ENCODE measurements at regions not wholly inside any gene's neighbourhood (a gene's known extent, or its start where the extent isn't known, plus 50 kb on each side); places are given as distances from the start of the nearest gene placed in this dataset.

DNA sequence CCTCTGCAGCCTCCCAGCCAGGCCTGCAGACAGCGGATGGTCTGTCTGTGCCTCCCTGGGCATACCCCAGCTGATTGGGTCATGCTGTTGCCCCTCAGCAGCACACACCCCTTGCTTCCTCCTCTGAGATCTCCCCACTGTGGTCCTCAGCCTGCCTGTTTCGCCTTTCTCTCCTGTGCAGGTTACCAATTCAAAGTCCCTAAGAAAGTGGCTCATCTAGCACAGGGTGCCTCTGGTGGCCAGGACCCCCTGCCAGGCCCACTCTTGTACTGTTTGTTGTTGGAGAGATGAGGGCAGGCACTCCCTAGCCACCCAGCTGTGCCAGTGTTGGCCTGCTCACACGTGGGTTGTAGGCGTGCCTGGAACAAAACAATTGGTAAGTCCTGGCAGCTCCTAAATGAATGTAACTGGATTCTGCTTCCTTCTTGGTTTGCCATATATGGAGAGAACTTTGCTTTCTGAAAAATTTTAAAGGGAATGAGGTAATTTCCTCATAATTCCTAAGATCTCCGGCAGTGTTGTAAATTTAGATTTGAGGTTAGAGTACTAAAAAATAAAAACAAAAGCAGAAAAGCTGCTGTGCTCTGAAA is 213.2 kb upstream of the IL12A start:
- no peak for DNase-seq

DNA sequence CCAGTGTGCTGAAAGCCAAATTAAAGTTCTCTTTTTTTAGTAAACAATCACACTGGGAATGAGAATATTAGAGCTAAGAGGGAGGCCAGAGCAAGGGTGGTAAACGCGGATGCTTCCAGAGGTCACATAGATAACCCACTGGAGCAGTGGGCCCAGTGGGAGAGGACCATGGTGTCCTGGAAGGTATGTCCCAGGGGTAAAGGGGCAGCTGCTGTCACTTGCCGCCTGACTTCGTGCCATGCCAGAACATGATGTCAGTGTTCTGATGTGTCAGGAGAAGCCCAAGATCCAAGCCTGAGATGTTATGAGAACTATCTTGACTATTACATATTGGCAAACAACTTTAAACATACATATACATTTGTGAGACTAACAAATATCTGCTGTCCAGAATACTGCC is 211.9 kb upstream of the IL12A start:
- DNase-seq: no peak

DNA sequence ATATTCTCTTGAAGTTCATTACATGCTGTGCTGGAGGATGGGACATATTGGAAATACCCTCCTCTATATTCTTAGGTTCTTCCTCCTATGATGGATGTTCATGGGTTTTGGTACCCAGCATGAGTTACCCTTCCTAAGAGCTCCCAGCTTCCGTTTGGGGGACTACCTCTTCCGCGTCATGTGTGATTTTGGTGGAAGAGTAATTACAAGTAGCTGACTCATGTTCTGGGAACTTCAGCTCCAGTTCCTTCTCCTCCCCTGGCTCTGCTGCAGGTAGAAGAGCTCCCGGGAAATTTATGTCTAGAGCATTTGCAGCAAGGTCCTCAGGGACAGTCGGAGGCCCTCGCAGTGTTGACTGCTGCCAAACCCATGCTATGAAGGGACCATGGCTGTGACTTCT is 208.8 kb upstream of the IL12A start:
- DNase-seq: no peak

GRCh38 chr3:159781867-159782266 is 206.8 kb upstream of the IL12A start:
- DNase-seq: no peak

- DNase-seq: no peak
Observed at GRCh38 chr3:159782724-159783421, 205.8 kb upstream of the IL12A start.

DNA sequence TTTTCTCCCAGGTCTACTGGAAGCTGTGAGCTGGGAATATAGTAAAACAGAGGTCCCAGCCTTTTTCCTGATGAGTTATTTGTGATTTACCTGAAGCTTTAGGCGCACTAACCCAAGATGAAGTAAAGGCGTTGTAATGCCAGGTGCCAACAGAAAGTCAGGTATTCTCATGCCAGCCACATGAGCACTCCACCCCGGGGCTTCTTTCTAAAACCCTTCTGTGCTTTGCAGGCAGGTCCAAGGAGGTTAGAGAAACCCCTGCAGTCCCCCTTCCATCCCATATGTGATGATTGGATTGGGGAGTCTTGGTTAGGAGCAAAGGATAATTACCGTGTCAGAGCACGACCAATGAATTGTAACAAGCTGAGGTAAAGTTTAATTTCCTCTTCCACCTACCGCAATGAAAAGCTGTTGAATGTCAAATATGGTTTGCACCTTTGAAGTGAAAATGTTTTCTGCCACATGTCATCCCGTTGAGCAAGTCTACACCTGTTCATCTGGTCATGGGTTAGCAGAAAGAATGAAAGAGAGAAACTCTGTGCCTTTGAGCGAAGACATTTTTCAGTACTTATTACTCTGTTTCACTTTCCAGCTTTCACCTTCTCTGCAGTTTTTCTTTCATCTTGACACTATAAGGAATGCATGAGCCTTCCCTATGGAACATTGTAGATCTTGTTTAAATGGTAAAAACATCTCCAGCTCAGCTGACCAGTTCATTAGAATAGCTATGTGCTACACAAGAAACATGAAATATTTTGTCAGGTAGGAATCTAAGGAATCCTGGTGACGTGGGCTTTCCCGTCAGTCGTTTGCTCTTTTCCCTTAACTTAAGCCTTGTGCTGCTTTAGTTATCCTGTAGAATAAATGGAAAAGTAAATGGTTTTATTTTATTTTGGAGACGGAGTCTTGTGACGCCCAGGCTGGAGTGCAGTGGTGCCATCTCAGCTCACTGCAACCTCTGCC is 204.6 kb upstream of the IL12A start:
- DNase-seq: no peak

GRCh38 chr3:159785273-159785708 is 203.3 kb upstream of the IL12A start:
- no peak for DNase-seq

DNA sequence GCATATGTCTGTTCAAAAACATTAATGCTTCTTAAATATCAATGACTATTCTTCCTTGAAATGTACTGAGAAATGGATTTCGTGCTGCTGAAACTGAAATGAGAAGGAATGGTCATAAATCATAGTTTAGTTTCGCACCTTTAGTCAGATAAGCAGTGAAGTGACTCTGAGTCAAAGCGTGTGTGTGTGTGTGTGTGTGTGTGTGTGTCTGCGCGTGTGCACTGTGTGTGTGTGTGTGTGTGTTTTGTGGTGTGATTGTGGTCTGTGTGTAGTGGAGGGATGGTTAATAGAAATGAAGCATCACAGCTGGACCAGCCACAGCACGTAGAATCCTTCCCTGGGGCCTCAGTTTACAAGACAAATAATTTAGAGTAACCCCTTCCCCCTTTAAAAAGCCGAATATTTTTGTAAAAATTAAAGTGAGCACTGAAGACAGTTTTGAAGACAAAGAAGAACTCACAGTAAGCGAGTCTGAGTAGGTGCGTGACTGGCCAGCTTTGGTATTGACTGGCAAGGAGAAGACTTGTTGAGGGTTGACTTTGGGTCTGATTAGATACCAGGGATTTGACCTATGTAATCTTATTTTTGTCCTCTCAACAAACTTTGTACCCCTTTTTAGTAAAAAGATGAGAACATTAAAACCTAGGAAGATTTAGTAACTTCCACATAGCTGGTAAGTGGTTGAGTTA is 202.0 kb upstream of the IL12A start:
- no peak for DNase-seq

GRCh38 chr3:159787178-159787574 is 201.5 kb upstream of the IL12A start:
- no peak for DNase-seq

DNA sequence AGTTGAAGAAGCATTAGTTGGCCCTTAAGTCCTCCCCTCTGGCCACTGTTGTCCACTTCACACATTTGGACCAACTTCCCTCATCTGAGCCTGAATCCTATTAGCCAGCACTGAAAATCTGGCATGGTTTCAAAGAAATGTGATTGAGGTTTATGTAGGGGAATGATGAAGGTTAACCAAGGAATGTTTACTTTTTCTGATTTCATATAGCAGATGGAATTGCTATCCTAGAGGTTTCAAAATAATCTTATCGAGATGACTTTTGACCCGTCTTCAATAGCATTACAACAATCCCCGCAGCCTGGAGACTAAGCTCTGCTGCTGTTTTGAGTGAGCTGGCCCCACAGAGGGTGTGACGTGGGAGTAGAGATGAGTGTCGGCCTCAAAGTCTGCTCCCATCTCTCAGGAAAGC is 200.8 kb upstream of the IL12A start:
- DNase-seq: no peak

DNA sequence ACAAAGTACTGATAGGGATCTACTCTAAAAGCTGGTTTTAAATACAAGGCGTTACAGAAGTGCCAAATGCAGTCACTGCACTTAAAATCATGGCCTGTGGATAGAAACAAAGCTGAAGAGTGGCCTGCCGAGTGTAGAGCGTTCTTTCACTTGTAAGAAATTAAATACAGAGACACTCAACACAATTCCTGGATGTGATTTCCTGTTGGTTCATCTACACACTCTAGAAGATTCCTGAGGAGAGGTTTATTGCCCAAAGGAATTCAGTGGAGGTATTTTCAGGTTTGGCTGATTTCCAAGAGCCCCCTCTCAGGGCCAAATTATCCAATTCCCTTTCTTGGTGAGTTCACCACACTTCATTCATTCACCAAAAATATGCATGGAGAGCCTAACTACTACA is 200.3 kb upstream of the IL12A start:
- no peak for DNase-seq

GRCh38 chr3:159789017-159789416 is 199.6 kb upstream of the IL12A start:
- no peak for DNase-seq

DNA sequence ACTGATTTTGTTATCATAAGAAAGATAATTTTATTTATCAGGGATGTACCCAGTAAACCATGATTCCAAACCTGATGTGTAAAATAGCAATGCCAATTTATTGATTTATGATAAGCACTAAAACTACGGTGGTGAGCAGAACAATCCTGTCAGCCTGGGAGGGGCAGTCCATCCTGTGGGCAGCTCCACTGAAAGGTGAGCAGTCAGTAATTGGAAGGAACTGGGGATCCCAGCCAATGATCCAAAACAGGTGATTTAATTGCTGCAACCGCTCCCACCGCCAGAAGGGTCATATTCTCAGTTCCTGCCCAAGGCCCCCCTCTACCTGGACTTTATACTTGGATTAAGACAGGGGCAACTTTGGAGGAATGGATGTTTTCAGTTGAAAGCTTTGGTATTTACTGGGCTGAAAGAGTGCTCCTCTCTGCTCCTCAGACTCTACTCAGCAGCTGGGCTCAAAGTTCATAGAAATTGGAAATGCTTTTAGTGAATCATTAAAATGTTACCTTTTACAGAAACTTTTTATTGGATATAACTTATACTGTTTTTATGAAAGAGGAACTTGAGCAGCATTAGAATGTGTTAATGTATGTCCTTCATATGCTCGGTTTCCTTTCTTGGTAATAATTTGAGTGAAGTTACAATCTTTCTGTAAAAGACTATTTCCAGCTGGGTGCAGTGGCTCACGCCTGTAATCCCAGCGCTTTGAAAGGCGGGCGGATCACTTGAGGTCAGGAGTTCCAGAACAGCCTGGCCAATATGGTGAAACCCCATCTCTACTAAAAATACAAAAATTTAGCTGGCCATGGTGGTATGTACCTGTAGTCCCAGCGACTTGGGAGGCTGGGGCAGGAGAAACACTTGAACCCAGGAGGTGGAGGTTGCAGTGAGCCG is 198.6 kb upstream of the IL12A start:
- DNase-seq: no peak

GRCh38 chr3:159791336-159791735 is 197.3 kb upstream of the IL12A start:
- DNase-seq: no peak

- DNase-seq: no peak
Observed at GRCh38 chr3:159792070-159792469, 196.6 kb upstream of the IL12A start.

GRCh38 chr3:159795042-159795441 is 193.6 kb upstream of the IL12A start:
- no peak for DNase-seq

DNA sequence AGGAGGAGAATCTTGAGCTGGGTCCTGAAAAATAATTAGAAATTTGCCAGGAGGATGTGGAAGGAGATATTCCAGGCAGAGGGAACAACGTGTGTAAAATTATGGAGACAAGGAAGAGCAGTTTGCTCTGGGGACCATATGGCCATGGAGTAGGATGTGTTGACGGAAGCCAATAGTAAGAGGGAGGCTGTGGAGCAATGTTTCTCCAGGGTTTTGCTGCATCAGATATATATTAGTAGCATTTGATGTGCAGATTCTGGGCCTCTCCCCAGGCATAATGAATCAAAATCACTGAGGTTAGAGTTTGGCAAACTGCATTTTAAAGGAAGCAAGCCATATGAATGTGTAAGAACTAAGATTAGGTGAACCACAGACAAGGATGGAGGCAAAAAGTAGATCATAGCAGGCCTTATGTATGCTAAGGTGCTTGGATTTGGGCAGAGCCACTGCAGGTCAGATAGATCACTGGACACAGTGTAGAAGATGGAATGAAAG is 192.9 kb upstream of the IL12A start:
- no peak for DNase-seq

DNA sequence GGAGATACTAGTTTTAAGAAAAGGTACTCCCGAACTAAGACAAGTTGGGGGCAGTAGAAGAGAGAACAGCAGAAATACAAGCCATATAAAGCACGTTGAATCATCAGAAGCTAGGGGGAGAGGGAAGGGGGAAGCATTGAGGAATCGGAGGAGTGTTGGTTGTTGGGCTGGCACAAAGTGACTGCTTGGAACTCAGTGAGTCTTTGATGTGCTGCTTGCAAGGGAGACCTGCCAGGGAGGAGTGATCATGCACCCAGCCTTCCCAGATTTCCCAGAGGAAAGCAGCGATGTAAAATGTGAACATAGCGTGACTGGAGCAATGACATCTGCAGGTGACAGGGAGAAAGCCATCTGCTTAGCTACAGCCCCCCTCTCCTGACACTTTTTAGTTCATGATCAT is 192.4 kb upstream of the IL12A start:
- no peak for DNase-seq

DNA sequence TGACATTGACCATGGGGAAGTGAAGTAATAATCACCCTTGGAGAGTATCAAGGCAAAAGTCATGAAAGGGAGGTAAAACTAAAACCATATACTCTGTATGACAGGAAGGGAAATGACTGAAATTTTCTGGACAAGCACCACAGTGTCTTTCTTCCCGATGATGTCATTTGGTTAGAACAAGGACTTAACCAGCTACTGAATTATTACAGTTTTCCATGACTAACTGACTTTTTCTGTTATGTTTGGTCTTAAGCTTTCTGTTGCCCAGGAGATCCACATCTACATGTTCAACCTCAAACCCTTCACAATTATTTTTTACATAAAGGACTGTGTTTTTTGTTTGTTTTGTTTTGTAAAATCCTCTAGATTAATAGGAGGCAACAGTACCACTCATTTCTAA is 191.9 kb upstream of the IL12A start:
- DNase-seq: no peak

DNA sequence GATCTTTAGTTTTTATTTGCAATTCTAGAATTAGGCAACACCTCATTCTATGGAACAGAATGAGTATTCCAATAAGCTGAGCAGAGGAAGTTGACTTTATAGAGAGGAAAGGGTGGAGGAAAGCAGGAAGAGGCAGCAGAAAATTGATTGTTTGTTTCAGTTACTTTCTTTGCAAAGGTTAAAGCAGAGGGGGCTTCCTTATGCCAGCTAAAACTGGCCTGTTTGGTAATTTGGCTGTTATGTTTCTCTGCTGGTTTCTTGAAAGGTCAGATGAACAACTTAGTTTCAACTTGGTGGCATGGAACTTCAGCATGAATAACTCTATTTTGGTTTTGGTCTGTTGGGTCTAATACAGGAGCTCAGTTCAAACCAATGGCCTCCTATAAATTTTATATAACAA is 190.9 kb upstream of the IL12A start:
- DNase-seq: no peak

DNA sequence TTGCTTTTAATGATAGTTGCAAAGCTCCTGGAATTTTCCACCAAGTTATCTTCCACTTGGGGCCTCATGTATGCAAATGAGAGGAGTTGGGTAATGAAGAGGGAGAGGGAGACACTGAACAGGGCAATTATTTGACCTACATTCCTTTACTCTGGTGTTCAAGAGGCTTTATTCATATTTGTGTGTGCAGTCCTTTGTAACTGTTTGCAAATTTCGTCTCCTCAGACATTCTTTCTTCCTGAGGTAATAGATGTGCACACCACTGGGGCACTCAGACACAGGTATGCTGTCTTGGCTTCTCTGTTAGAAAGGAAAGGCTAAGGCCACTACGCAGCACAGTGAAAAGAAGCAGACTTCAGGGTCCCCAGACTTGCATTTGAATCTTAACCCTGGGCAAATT is 189.7 kb upstream of the IL12A start:
- no peak for DNase-seq

Measured in GF-D8 (cell line).